GM18520 (cell line): ENCODE measurements at regions not wholly inside any gene's neighbourhood (a gene's known extent, or its start where the extent isn't known, plus 50 kb on each side); places are given as distances from the start of the nearest gene placed in this dataset.
"Not testable (repeated sequence)": the region's sequence is repeated elsewhere in the genome, so short reads cannot be mapped to it uniquely, and the experiment has no call there.

Experiments
- ATAC-seq: cut with Tn5 transposase; IDR thresholded peaks from one replicate; pipeline ENCODE4 v1.9.1; 2021; ENCODE audit not compliant: unreplicated experiment

DNA sequence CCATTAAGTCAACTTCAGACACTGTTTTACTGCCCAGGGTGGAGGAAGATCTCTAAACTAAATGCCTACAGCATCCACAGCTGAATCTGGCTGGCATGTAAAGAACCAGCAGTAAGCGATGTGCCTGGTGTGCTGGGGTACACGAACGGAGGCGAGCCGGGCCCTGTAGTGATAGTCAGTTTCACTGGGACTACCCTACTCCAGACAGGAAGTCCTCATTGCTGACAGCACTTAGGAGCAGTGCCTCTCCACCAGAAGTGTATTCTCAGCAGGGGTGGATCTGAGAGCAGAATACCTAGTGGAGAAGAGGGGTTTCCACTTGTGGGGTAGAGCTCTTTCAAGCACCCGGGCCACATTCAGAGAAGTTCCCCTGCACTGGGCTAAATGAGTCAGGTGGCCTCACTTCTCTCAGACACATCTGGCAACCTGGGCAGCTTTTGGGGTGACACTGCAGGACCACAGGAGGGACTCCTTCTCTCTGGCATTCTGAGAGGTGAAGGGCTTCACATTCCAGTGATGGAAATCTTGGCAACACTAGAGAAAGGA, 290.3 kb upstream of the PLGLB1 start:
- not testable (repeated sequence) for ATAC-seq

- ATAC-seq: not testable (repeated sequence)
These were observed 293.0 kb upstream of the PLGLB1 start for GRCh38 chr2:87314622-87315021.

DNA sequence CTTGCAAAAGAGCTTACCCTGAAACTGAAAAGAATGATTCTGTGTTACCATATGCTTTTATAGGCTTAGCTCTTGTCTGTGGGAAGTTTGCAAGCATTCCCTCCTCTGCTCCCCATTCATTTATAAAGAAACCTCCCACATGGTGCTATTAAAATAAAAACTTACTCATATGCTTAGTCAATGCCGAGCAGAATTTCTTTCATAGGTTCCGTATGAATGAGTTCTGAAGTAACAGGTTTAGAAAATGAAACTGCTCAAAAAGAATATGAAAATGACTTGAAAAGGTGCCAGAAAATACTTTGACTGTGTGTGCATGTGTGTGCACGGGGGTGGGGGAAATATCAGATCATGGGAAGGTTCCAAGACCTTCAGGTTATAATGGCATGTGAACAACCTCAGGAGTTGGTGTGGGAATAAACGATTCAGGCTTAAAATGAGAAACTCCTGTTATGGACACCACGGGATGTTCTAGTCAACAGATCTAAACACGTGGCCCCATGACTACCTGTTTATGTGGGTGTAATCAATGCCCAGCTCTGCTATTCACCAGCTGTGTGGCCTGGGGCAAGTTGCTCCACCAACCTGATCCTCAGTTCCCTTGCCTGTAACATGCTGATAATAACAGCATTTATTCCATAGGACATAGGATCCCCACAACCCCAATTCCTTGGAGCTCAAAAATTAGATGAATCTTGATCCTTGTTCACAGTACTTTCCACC, 293.7 kb upstream of the PLGLB1 start:
- not testable (repeated sequence) for ATAC-seq

GRCh38 chr2:87317193-87317592, 295.5 kb upstream of the PLGLB1 start:
- ATAC-seq: not testable (repeated sequence)

DNA sequence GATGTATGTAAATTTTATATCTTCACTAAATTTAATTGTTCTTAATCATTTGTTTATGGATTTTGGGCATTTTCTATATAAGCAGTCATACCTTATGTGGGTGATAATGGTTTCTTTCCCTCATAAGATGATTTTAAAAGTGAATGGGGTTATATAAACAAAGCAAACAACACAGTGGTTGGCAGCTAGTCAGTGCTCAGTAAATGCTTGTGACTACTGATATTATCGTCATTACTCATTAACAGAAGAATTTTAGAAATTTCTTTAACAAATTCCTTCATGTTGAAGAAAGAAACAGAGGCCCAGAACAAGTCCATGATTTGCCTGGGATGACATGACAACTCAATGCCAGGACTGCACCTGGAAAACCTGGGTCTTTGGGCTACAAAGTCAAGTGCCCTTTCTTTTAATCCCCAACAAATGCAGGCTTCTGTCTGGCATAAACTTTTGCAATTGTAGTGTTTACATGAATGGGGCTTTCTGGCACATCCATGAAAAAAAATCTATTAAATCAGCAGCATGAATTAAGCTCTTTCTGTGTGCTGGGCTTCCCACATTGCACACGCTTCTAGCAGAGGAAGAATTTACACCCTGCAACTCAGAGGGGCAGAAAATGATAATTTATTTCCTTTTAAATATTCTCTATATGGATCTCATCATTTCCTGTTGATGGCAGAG, 297.3 kb upstream of the PLGLB1 start:
- not testable (repeated sequence) for ATAC-seq

- not testable (repeated sequence) for ATAC-seq
These were observed 298.1 kb upstream of the PLGLB1 start for GRCh38 chr2:87319705-87320104.

GRCh38 chr2:87321201-87321600, 299.6 kb upstream of the PLGLB1 start:
- ATAC-seq: not testable (repeated sequence)

DNA sequence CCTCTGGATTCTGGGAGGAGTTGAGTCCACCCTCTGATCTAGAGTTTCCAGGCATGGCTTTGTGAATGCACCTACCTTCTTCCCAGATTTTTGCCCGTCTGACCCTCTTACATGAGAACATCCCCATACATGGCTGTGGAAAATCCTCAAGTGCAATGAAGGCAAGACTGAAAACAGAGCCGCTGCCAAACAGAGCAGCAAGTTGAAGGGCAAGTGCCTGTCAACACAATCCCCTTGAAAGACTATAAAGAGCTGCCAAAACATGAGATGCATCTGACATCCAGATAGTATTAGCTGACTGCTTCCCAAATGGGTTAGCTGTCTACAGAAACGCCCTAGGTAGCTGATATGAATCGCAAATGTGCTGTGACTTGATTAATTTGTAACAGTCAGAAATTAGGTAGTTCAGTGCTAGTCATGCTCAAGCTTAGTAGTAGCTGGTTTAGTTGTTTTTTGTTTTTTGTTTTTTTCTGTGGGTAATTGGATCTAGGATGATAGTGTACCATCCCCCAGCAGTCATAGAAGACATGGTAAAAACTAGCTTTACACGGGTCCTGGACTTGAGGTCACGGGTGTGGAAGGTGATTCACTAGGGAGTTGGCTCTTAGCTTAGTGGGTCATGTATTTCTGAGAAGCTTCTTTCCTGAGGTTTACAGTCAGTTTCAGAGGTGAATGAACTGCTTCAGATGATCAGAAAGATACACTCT, 302.8 kb upstream of the PLGLB1 start:
- not testable (repeated sequence) for ATAC-seq

- ATAC-seq: not testable (repeated sequence)
These were observed 303.6 kb upstream of the PLGLB1 start for GRCh38 chr2:87325042-87325910.

DNA sequence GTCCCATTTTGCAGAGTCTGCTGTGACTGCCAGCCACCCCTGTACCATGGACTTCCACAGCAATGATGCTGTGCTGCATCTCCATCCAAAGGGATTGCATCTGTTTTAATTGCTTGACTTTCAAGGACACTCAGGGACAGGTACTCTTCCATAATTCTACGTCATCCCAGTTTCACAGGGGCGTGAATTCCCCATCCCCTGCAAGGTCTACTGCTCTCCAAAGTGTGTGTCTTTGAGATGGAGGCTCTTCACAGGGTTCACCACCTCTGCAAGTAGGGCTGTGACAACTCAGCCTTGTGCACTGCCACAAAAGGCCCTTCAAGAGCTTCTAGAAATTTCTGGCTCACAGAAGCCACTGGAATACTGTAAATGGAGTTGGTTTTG, 304.3 kb upstream of the PLGLB1 start:
- not testable (repeated sequence) for ATAC-seq

DNA sequence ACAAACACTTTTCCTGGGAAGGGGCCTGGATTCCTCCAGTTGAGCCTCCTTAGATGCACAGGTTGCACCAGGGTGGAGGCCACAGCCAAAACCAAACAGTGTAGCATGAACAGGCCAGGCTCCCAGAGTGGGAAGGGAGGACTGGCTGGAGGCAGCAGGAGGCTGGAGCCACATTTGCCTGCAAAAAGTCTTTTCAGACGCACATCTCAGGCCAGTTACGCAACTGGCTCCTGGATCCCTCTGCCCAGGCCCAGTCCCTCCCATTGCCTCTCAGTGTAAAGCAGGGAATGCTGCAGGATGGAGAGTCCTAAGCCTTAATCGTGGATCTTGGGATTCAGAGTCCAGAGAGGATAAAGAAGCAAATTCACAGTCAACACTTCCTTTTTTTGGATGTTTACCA, 305.1 kb upstream of the PLGLB1 start:
- ATAC-seq: not testable (repeated sequence)

DNA sequence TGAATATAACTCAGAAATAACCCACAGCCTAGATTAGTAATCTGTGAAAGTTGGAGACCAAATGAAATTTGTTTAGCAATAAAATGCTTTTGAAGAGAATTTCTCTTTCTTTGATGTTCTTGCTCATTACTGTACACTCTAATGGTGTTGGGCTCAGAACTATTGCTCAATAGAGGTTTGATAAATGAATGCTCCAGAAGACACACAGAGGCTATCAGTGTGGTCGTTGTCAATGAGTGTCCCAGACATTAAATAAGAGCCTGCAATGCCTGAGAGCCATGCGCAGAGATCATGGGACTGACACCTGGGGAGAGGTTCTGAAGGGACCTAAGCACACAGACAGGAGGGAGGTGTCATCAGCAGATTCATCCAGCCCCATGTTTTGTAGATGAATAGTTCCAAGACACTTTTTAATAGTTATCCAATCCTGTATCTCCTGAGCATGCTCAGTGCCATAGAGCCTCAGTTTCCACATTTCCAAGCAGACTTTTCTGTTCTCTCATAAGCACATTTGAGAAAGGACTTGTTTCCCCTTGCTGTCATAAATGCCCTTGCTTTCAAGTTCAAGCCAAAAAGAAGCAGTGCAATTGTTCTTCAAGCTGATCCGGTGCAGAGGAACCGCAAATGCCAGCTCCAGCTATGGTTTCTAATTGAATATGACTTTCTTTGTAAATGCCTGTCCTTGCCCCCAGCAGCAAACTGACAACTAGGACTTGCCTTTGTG, 306.2 kb upstream of the PLGLB1 start:
- ATAC-seq: not testable (repeated sequence)

GRCh38 chr2:87329529-87329928, 307.9 kb upstream of the PLGLB1 start:
- ATAC-seq: not testable (repeated sequence)

- not testable (repeated sequence) for ATAC-seq
These were observed 308.8 kb upstream of the PLGLB1 start for GRCh38 chr2:87330486-87330885.

- not testable (repeated sequence) for ATAC-seq
These were observed 310.4 kb upstream of the PLGLB1 start for GRCh38 chr2:87331940-87332583.

GRCh38 chr2:87334888-87335287, 313.2 kb upstream of the PLGLB1 start:
- not testable (repeated sequence) for ATAC-seq

GRCh38 chr2:87338998-87339397, 317.4 kb upstream of the PLGLB1 start:
- ATAC-seq: not testable (repeated sequence)

DNA sequence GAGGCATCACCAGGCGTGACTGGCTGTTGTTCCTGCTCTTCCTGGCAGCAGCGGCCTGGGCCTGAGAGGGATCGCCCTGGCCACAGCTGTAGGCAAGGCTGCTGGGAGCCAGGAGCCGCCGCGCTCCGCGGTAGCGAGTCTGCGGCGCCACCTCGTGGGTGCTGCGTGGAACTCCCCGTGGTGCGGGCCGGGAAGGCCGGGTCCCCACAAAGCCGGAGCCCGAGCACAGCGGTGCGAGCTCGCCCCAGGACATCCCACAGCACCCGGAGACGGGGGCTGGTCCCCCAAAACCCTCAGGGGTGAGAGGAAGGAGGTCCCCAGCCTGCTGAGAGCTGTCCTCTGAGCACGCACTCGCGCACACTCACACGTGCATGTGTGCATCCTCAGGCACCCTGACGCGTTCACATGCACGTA, 320.0 kb upstream of the PLGLB1 start:
- ATAC-seq: not testable (repeated sequence)

- not testable (repeated sequence) for ATAC-seq
These were observed 320.5 kb upstream of the PLGLB1 start for GRCh38 chr2:87342175-87342574.
